Right lung (tissue), 2 donors: ENCODE measurements at regions not wholly inside any gene's neighbourhood (a gene's known extent, or its start where the extent isn't known, plus 50 kb on each side); places are given as distances from the start of the nearest gene placed in this dataset.

Source experiments
- DNase-seq, 2 donors: peaks; one replicate each; pipeline ENCODE4 v3.0.0-alpha.2; 2013

DNA sequence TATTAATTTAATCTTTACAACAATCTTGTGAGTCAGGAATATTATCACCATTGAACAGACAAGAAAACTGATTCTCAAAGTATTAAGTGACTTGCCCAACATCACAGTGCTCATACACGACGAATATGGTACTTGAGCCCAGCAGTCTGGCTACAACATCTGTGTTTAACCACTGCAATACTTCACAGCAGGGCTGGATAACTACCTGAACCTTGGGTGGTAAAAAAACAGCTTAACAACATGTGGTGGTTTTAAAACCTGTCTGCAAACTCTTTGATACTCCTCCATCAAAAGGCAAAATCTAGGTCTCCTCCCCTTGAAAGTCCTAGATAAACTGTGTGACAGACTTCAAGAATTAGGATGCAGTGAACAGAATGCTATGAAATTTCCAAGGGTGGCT lies 424.6 kb upstream of the CADM1 start:
- DNase-seq = no peak

- no peak for DNase-seq
These were observed 423.7 kb upstream of the CADM1 start for GRCh38 chr11:115927823-115928329.

GRCh38 chr11:115926601-115927000 lies 422.4 kb upstream of the CADM1 start:
- DNase-seq = no peak

DNA sequence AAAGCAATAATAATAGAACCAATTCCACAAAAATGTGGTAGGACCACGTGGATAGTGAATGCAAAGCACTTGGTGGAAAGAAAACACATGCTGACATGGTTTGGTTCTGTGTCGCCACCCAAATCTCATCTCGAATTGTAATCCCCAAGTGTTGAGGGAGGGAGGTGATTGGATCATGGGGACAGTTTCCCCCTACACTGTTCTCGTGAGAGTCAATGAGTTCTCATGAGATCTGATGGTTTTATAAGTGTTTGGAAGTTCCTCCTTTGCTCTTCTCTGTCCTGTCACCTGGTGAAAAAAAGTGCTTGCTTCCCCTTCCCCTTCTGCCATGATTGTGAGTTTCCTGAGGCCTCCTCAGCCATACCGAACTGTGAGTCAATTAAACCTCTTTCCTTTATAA lies 421.9 kb upstream of the CADM1 start:
- DNase-seq = no peak

- DNase-seq = no peak
These were observed 421.4 kb upstream of the CADM1 start for GRCh38 chr11:115925568-115926090.

GRCh38 chr11:115924744-115925567 lies 420.7 kb upstream of the CADM1 start:
- DNase-seq = no peak

DNA sequence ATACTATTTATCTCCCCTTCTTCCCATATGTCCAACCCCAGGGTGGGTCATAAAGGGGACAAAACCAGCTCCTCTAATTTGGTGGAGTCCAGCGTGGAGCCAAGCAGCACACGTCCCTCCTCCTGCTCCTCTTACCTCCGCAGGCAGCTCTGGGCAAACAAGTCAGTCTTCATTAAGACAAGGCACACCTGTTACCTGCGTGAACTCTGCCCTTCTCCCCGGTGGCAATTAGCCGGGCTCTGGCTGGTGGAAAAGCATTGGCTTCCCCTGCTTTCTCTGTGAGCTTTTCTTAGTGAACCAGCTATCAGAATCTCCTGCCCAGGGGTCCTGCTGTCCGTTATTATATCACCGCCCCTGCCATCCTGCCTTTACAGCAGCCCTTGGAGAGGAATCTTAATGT lies 418.7 kb upstream of the CADM1 start:
- DNase-seq = no peak

GRCh38 chr11:115921986-115922385 lies 417.8 kb upstream of the CADM1 start:
- no peak for DNase-seq

DNA sequence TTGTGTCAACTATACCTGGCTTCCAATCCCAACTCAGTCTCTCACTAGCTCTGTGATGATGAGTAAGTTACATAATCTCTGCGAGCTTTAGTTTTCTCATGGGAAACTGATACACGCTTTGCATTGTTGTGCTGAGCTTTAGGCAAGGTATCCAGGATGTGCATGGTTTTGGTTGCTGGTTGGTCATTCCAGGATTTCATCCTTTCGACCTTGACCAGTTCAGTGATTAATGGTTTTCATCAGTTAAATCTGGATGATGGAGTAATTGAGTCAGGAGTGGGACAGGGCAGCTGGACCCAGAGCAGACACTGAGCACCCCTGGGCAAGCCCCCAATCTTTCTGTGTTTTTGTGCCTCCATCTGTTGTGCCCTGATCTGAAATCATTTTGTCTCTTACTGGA lies 417.3 kb upstream of the CADM1 start:
- DNase-seq = no peak

- DNase-seq = no peak
These were observed 416.7 kb upstream of the CADM1 start for GRCh38 chr11:115920841-115921480.

DNA sequence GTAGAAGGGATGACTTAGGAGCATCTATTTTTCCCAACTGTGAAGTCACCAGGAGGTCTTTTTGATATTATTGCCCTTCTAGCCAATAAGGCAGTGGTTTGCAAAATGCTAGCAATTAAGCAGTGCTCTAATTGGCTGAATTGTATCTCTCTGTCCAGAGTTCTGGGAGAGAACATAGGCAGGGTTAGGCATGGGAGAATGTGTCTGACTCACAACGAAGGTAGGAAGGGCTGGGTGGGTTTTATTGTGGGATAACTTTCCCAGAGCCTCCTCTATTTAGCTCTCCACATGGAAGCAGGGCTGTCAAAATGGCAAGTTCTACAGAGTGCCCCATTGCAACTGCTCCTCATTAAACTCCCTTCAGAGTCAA lies 415.9 kb upstream of the CADM1 start:
- no peak for DNase-seq

DNA sequence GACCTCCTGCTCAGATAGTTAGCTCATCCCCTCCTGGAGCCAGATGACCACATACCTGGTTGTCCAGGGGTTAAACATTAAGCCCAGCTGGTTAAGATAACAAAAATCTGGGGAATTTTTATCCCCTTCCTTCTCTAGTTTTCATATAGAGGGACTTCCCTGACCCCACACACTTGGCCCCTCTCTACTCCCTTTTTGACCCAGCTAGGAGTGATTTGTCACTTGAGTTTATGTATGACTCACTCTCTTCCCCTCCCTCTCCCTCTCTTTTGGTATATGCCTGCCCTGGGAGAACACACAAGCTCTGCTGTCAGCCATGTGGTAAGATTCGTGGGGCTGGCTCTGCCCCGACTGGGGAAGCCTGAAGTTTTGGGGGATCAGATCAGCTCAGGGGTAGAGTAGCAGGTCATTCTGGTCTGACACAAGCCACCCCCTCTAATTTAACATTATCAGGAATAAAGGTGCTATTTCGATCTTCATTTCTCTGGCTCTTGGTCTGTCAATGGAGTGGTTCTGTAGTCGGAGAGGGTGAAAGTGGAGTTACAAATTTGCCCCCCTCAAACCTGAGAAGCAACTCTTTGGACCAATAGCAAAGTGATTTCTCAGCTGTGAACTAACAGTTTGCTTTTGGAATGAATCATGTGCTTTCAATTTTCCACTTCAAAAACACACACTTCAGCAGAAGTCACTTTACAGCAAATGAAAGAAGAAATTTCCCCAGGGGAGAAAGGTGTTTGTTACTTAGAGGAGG lies 415.3 kb upstream of the CADM1 start:
- no peak for DNase-seq

DNA sequence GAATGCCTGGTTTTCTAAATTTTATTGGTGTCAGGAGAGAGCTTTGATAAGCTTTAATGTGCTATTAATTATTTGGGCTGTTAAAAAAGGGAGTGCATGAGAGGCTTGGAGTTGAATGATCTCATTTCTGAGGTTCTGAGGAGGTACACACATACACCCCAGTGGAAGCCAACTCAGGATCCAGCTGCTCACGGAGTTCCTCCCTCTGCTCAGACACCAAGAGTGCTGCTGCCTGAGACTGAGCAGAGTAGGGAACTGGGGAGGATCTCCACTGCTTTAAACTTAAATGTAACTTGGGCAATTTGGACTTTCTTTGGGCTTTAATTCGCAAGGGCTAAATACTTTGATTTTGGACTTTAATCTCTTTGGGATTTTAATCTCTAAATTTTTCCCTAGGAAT lies 414.4 kb upstream of the CADM1 start:
- no peak for DNase-seq

DNA sequence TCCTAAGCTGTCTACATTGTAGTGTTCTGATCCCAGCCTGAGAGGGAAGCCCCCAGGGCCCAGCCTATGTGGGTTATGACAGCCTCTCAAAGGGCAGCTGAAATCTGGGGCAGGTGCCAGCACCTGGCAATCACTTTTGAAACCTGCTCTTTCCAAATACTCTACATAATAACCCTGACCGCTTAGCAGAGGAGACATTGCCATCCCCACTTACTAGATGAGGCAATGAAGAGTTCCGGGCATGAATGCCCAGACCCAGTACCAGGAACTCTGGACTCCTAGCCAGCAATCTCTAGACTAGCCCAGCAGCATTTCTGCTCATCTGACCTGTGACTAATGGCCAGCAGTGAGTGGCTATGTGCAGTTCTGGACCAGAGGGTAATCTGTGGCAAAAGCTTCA lies 412.4 kb upstream of the CADM1 start:
- DNase-seq = no peak

DNA sequence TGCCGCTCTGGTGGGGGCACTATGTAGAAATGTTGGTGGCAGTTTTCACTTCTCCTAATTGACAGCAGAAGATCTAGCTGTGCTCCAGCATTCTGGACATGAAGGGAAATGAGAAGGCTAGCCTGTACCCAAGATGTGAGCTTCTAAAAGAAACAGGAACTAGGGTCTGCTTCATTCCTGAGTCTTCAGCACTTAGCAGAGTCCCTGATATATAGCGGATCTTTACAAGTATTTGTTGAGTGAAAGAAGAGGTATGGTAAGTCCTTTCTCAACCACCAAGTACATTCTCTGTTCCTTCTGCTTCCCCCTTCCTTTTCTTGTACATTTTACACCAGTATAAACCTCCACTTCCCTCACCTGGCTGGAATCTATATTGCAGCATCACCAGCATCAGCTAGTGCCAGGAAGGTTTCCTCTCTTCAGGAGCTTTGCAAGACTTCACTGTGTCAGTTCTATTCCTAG lies 408.3 kb upstream of the CADM1 start:
- no peak for DNase-seq

DNA sequence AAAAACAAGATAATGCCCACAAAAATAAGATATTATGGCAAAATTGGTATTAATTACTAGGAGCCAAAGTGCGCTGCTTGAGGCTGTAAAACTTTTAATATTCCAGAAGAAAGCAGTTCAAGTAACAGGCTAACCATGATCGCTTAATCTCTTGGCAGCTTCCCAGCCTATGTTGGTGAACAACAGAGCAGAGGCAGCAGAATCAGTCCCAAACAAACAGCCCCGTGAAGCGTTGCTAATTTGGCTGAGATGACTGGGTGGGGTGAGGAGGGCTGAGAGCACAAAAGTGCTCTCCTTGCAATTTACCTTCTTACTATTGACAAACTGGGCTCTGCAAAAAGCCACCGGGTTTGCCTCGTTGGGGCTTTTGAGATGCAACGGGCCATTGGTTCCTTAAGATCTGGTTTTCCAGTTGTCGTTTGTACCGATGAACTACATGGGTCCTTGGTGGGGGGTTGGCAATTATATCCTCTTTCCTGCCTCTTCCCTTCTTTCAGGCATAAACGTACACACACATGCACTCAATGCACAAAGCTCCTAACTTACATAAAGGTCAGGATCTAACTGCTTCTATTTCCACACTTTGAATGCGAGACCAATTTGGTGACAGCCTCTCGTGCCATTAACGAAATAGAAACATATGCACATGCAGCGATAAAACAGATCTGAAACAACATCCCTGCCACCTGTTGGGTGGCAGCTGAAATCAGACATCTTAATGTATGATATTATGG lies 407.6 kb upstream of the CADM1 start:
- no peak for DNase-seq

GRCh38 chr11:115910379-115910778 lies 406.2 kb upstream of the CADM1 start:
- no peak for DNase-seq

DNA sequence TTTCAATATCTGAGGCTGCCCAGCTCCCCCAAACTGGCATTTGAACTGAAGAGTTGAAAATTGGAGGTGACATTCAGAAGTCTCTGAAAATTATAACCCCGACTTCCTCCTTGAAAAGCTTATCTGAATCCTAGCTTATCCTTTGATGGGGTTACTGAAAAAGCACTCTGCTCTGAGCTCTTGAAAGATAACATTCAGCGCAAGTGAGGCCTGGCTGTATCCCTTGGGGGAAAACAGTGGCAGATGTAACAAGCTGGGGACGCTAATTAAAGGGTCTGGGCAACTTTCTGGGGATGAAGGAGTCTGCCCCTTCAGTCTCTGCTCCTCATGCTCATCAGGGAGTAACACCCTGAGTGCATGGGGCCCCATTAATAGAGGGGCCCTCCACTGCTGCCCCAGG lies 402.0 kb upstream of the CADM1 start:
- no peak for DNase-seq

- no peak for DNase-seq
These were observed 401.3 kb upstream of the CADM1 start for GRCh38 chr11:115905341-115906000.

DNA sequence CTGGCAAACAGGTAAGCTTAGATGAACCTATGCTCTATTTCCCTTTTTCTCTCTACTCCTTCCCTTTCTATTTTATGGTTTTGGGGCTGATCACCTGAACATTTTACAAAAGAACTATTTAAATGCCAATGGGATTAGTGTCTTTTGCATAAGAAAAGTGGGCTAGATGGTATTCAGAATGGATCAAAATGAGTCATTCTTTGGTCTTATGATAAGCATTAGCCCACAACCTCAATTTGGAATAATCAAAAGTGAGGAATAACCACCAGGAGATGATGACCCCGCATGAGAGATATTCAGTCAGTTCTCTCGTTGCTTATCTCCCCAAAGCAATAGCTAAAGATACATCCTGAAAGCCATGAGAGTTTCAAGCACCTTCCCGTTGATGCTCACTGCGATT lies 399.0 kb upstream of the CADM1 start:
- DNase-seq = no peak

- no peak for DNase-seq
These were observed 396.9 kb upstream of the CADM1 start for GRCh38 chr11:115901069-115901468.
